NCI-H2081 (cell line): ENCODE measurements at regions not wholly inside any gene's neighbourhood (a gene's known extent, or its start where the extent isn't known, plus 50 kb on each side); places are given as distances from the start of the nearest gene placed in this dataset.

Experiments used
- DNase-seq, 2 experiments: peaks; one replicate each; lab custom pipeline; 2025; lab: John Stamatoyannopoulos, UW

DNA sequence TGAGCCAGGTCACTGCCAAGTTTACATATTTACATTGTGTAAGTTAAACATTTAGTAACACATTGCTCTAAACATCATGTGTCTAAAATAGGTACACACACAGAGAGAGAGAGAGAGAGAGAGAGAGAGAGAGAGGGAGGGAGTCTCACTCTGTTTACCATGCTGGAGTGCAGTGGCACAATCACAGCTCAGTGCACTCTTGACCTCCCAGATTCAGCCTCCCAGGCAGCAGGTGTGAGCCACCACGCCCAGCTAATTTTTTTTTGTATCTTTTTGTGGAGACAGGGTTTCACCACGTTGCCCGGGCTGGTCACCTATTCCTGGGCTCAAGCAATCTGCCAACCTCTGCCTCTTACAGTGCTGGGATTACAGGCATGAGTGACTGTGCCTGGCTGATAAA lies 1045.3 kb downstream of the TLE1 start:
- no peak for DNase-seq

DNA sequence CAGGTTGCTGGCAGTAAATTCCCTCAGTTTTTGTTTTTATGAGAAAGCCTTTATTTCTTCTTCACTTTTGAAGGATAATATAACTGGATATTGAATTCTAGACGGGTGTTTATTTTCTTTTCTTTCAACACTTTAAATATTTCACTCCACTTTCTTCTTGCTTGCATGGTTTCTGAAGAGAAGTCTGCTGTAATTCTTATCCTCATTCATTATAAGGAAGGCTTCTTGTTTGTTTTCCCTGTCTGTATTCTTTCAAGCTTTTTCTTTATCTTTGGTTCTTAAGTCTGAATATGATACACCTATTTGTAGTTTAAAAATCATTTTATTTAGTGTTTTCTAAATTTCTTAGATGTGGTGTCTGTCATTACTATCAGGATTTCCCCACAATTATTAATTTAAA lies 1054.3 kb downstream of the TLE1 start:
- no peak for DNase-seq

DNA sequence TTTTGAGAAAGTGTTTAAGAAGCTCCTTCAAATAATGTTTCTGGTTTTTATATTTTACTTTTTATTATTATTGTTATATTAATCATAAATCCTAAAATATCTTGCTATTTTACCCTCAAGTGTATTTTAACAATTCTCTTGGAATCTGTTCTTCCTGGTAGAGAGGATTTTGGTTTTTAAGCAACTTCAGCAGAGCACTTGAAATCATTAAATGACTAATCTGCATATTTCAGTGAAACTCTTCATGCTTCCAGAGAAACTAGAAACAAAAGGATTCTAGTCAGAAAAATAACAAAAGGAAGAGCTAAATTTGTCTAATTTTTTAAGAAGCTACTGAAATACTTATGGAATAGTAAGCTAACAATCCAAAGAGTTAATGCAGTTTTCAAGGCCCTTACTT lies 1057.3 kb downstream of the TLE1 start:
- DNase-seq: no peak

DNA sequence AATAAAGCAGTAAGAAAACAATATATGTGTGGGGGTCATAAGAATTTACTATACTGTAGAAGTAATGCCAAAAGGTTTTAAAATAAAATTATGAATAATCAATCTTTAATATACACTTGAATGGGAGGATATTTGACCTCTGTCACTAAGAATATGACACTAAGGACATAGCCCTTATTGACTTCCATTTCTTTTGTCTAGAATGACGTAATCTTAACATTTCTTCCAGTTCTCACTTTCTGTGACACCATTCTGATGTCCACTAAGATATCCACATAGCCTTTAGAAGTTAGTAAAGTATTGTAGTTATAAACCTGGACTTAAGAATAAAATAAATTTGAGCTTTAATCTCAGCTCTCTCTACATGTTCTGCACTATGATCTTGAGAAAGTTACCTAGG lies 1050.7 kb downstream of the TLE4 start:
- DNase-seq: no peak

DNA sequence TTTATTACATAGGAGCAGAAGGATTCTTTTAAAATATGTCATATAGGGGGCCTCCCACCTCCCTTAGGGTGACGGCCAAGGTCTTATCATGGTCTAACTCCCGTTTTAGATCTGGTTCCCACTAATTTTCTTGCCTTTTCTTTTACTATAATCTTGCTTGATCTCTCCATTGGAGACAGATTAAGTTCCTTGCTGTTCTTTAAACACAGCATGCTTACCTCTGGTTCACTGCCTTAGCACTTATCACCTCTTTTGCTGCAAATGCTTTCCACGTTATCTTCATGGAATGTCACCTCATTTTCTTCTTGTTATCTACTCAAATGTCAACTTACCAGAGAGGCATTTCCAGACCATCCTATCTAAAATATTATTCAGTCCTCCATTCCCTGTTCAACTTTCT lies 1047.6 kb downstream of the TLE4 start:
- no peak for DNase-seq

DNA sequence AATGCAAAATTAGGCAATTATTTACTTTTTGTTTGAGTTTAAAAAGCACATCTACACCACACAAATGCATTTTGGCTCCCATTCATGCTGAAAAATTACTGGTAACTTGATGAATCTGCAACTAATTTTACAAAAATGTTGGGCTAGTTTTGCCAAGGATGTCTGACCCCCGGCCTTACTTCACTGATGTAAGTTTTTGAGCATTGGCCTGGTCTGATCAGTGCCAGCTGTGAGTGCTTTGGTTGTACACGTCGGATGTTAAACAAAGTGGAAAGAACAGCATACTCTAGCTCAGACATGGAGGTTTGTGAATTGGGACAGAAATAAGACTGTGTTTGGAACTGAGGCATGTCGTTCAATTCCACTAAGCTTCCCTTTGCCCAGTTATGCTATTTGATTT lies 1044.2 kb downstream of the TLE4 start:
- DNase-seq: no peak

DNA sequence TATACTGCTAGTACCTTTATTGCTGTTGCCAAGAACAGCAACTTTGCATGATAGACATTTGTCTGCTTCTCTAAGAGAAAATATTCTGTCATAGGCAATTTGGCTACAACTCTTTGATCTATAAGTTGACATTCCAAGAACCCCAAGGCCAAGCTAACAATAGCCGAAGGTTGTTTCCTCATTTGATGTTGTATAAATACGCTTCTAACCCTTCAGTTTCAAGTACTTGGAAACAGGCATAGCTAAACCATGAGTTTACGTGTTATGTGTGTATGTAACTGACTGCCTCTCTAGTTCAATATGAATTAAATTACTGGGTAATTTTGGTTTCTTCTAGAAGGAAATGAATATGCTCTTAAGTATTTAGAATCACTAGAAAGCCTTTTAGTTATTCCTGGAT lies 1034.0 kb downstream of the TLE4 start:
- no peak for DNase-seq

DNA sequence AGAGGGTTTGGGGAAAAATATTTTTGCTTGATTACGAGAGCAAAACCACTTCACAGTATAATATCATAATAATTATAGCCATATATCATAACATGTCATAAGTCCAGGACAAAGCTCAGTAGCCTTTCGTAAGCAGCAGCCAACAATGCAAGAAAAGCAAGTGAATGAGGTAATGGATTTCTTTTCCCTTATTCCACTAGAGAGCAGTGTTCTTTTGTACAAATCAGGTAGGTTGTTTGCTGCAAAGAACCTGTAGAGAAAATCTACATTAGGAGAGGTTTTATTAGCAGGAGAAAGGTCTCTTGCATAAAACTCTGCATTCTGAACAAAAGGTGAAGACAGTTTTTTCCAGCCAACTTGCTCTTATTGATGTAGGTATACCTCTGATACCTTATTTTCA lies 1033.4 kb downstream of the TLE4 start:
- DNase-seq: peak; percentile 11 to 59

DNA sequence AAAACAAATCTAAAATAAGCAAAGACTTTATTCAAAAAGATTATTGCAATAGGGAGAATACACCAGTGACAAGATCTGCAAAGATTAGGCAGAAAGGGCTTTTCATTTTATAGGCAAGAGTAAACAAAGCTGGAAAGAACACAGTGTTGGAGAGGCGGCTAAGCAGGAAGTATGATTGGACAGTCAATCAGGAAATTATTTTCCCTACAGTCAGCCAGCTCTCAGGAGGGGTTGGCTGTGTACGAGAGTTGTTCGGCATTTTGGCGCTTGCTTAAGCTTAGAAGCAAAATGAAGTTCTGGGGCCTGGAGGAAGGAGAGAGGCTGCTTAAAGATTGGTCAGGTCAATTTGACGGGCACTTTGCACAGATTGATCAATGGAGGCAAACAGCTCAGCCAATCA lies 1030.5 kb downstream of the TLE4 start:
- DNase-seq: no peak

DNA sequence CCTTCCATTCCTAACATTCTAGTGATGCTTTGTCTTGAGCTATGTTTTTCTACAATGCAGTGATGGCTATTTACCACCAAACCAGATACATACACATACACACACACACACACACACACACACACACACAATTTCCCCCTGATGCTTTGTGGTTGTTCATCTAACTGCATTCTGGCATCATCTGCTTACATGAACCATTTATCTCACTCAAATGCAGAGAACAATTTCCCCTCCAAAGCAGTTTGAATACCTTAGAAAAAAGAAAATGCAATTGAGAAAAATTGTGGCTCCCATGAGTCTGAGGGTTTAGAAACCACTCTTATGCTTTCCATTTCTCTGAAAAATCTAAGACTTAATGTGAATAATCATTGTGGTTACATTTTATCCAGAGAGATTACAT lies 1024.8 kb downstream of the TLE4 start:
- DNase-seq: no peak

DNA sequence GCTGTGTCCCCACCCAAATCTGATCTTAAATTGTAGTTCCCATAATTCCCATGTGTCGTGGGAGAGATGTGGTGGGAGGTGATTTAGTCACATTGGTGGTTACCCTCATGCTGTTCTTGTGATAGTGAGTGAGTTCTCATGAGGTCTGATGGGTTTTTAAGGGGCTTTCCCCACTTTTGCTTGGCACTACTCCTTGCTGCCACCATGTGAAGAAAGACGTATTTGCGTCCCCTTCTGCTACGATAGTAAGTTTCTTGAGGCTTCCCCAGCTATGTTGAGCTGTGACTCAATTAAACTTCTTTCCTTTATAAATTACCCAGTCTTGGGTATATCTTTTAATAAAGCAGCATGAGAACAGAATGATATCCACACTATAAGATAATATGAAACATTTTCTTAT lies 1023.4 kb downstream of the TLE4 start:
- no peak for DNase-seq

DNA sequence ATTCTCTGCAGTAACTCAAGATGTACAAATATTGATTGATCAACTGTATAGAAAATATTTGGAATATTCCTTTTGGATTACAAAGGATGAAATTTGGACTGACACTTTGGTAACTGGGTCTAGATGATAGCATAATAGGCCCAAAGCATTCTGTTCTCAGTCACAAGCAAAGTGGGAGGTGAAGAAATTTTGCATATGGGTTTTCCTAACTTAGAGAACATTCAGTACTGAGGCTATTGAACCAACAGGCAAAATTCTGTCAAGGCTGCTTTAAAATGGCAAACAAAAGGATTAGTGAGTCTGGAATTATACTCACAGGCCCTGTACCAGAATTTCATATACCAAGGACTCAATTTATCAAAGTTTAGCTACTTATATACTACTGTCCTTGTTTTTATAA lies 1020.6 kb downstream of the TLE4 start:
- no peak for DNase-seq

DNA sequence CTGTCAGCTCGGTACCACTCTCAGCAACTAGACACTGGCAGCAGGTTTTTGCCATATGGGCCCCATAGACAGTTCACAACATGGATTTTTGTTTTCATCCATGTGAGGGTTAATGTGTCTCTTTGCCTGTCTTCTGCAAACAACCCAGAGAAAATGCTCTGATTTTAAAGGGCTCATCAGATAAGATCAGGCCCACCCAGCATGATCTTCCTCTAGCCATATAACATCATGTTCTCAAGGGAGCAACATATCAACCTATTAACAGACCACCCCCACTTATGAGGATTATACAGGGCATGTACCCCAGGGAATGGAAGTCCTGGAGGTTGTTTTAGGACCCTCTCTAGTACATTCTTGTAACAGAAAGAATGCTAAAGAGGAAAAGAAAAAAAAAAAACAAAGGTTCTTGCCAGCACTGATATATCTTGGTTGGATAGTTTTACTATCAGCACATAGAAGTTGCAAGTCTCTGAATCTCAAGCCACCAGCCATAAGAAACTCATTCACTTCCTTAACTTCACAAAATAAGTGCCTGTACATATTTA lies 1015.1 kb downstream of the TLE4 start:
- DNase-seq: no peak

DNA sequence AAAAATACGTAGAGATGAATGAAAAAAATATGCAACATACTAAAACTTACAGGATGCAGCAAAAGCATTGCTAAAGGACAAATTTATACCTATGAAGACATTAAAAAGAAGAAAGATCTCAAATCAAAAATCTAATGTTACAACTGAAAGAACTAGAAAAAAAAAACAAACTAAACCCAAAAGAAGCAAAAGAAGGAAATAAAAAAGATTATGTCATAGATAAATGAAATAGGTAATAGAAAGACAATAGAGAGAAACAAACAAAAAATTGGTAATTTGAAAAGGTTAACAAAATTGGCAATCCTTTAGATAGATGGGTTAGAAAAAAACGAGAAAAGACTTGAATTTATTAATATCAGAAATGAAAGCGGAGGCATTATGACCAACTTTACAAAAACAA lies 1000.2 kb downstream of the TLE4 start:
- DNase-seq: no peak

DNA sequence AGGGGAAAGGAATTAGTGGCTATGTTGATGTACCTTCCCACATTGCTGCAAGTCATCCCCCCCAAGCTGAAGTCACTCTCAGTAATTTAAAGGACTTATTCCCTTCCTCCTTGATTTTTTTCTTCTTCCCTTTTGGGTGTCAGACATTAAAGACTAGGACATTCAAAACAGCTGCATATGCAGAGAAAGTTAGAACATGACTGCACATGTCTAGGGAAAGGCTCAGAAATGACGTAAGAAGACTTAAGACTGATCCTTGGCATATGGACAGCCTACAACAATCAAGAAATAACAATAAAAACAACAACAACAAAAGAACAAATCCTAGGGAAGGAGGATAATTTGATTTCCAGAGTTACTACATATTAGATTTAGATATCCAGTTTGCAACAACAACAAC lies 997.5 kb downstream of the TLE4 start:
- no peak for DNase-seq

DNA sequence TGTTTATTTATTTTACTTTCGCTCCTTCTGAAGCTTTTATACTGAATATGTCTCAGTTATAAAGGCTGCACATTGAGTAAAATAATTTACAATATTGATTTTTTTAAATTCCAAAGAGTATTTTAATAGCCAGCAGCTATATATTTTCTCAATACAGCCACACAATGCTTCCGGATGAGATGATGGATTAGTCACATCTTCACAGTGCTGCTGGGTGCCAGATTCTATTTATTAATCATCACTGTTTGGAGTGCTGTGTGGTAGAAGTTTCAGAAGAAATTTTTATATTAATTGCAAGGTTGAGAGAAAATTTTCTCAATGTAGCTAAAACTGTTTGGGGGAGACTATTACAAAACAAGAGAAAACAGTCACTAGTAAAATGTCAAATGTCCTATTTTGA lies 989.8 kb downstream of the TLE4 start:
- no peak for DNase-seq

DNA sequence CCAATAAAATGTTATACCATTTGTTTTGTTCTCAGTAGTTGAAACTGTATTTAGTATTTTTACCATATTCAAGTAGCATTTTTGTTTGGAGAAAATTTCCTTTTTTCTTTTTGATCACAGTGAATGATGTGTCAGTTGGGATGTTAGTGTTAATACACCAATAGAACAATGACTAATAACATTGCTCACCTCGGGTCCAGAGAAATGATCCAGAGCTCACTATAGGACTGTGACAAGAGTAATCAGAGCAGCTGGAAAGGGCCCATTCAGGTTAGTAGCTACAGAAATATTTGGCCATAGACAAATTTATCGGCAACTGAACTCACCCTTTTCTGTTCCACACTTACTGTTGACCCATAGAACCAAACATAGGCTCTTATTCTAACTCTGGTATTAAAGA lies 989.2 kb downstream of the TLE4 start:
- no peak for DNase-seq

DNA sequence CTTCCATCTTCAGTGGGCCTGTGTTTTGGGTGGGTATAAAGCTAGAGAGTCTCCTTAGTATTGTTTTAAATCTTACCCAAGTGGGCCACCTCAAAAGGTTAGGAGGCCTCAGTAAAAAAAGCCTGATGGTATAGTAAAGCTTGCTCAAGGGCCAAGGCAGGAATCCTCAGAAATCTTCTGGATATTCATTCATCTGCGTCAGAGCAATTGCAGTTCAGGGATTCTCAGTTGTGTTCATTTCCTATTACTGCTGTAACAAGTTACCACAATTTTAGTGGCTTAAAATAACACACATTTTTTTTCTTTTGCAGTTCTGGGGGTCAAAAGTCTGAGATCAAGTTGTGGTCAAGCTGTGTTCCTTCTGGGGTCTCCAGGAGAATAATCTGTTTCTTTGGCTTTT lies 985.5 kb downstream of the TLE4 start:
- DNase-seq: no peak

DNA sequence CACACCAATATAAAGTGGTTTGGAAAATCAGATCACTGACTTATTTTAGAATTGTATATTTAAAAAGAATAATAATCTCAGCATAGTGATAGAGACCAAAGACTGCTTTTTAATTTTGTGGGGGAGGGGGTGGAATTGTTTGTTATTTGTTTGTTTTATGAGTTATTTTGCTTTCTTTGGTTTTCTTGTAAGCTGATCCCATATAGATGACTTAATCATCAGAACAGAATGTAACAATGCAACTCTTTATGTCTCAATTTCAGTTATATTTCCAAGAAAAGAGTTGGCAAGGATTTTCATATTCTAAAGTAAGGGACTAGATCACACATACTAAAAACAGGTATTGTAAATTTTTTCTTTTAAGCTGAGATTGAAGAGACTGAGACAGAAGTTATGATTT lies 984.9 kb downstream of the TLE4 start:
- DNase-seq: no peak

DNA sequence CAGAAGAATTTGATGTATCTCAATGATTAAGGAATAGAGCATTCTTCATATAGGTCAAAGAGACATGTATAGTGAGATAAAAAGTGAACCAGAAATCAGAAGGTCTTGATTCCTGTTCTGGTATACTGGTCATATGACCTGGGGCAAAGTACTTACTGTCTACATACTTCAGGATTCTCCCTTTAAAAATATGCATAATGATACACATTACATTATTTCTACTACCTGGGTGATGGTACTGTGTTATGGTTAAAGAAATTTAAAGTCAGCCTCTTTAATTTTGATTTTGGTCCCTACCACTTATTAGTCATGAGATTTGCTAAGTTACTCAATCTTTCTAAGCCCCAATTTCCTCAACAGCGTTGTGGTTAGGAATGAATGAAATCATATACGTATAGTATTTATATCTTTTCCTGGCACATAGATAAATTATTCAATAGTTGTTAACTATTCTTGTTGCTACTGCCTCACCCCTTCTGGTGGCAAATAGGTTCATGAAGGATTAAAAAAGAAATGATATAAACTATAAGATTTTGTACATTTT lies 984.1 kb downstream of the TLE4 start:
- DNase-seq: no peak

DNA sequence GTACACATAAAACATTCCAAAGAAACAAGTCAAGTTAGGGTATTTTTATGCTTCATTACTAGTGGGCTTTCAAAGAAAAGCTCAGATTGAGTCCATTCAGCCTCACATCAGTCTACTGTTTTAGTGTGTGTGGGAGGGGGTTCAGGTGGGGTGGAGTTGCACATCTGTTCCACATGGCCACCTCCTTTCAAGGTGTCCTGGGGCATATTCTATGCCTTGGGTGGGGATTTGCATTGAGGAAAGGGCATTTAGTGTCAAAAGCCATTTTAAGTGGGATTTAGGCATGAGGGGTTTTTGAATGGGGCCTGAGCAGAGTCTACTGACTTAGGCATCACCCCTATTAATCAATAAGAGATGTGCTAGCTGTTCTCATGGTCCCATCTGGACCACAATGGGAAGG lies 983.1 kb downstream of the TLE4 start:
- no peak for DNase-seq

DNA sequence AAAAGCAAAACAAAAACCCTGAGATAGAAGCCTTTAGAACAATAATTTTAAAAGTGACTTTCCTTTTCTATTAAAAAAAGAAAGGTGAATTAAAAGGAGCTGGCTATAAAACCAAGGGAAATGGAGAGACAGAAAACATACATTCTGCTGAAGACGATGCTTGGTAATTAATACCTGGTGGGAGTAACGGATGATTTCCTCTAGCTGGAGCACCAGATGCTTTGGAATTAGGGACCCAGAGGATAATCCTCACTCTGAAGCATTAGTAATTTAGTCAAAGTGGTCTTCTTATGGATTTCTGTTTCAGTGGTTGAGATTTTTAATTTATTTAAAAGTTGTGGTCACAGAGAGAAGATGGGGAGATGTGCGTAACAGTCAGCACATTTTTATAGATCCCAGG lies 982.5 kb downstream of the TLE4 start:
- DNase-seq: no peak

DNA sequence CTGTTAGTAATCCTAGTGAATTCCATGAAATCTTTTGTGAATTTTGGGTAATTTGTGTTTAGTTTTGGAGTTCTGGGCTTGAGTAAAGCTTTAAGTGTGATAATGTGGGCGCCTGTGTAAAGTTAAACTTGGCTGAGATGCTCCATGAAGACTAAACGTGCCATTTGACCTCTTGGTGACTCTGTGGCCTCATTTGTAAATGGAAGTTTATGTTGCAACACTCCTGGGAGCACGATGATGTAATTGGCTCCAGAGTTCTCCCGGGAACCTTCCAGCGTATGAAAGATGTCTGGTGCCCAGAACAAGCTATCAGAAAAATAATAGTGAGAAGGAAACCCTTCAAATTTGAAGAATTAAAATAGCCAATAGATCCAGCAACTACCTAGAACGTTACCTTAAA lies 981.2 kb downstream of the TLE4 start:
- DNase-seq: no peak

DNA sequence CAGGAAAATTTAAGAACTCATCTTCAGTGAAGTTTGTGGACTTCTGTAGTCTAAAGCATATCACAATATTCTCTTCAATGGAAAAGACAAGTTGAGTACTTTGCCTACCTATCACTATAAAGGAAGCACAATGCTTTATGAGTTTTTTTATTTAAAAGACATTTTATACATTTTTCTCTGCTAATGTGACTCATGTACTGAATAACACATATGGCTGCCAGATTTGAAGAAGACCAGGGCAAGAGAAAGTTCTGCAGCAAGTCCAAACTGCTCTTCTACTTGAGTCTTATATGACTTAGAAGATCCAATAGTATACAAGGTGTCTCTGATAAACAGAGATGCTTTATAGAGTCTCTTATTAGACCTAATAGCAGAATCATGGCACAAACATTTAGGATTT lies 978.4 kb downstream of the TLE4 start:
- no peak for DNase-seq

DNA sequence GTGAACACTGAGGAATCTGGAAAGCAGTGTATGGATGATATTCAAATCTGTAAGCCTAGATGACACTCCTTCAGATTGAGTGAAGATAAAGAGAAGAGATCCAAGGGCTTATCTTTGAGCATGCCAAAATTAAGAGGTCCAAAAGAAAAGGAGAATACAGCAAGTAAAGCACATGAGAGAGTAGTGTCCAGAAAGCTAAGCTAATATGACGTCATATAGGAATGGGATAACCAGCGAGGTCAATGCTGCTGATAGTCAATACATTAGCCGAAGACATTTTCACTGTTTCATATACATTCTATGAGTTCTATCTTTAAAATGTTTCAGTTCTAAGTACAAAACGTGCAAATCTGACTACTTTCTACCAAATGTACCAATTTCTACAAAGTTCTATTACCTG lies 975.8 kb downstream of the TLE4 start:
- no peak for DNase-seq
